D721Med (cell line): ENCODE measurements at regions not wholly inside any gene's neighbourhood (a gene's known extent, or its start where the extent isn't known, plus 50 kb on each side); places are given as distances from the start of the nearest gene placed in this dataset.

Experiments
- DNase-seq: peaks from one replicate; pipeline ENCODE4 v3.0.0; 2011; ENCODE audit warnings: low spot score; ENCODE audit not compliant: insufficient read length
- FAIRE-seq: peaks from 2 replicates; lab custom pipeline; 2011; peaks lifted over from hg19 to GRCh38; lab: Jason Lieb, UNC
- CTCF ChIP-seq: IDR thresholded peaks from 2 replicates; pipeline ENCODE4 v1.5.1; 2012; ENCODE audit warnings: mild to moderate bottlenecking, control low read depth; ENCODE audit not compliant: insufficient read depth; ENCODE audit errors: missing control alignments

GRCh38 chr10:113473851-113474250, 79.0 kb upstream of the HABP2 start:
- no peak for TF ChIP-seq CTCF
- FAIRE-seq (no peak), DNase-seq (no peak)

GRCh38 chr10:113474752-113475151, 78.1 kb upstream of the HABP2 start:
- DNase-seq = no peak
- no peak for FAIRE-seq
- no peak for TF ChIP-seq CTCF

- no peak for TF ChIP-seq CTCF
- FAIRE-seq = no peak
- no peak for DNase-seq
Measured at GRCh38 chr10:113475381-113475807, 77.5 kb upstream of the HABP2 start.

- DNase-seq = no peak
Measured at GRCh38 chr10:113476191-113476590, 76.7 kb upstream of the HABP2 start.

GRCh38 chr10:113476673-113477072, 76.2 kb upstream of the HABP2 start:
- no peak for TF ChIP-seq CTCF
- DNase-seq (no peak), FAIRE-seq (no peak)

More at GRCh38 chr10:113476191-113476590, 76.7 kb upstream of the HABP2 start:
- FAIRE-seq = no peak
- TF ChIP-seq CTCF = no peak

- TF ChIP-seq CTCF = no peak
- DNase-seq = no peak
- no peak for FAIRE-seq
Measured at GRCh38 chr10:113477451-113477850, 75.4 kb upstream of the HABP2 start.

GRCh38 chr10:113479346-113480080, 73.3 kb upstream of the HABP2 start:
- no peak for TF ChIP-seq CTCF
- no peak for FAIRE-seq
- DNase-seq = no peak
